GM12878 (cell line): ENCODE measurements at regions not wholly inside any gene's neighbourhood (a gene's known extent, or its start where the extent isn't known, plus 50 kb on each side); places are given as distances from the start of the nearest gene placed in this dataset.

Experiments
- ATAC-seq: fragments of 200-7000 bp; cut with Tn5 transposase; 3 replicates; pipeline ENCODE4 v1.9.1; 2020; ENCODE audit warnings: mild to moderate bottlenecking, moderate library complexity
- BruUV-seq: library from RNA; stranded (reverse); fragments of 400-500 nt; replicated peaks from 2 replicates; lab custom pipeline; 2021; lab: Mats Ljungman, UMichigan
- CTCF ChIA-PET: fragments of 300-600 bp; sonication (Branson Sonifier 250); formaldehyde crosslinking; extraction: SDS; loops from one replicate; lab custom pipeline; 2021; ENCODE audit warnings: inconsistent platforms; lab: Yijun Ruan, JAX
- POLR2A ChIA-PET: fragments of 350-600 bp; formaldehyde crosslinking; extraction: SDS; loops from one replicate; lab custom pipeline; 2021; ENCODE audit warnings: inconsistent platforms; lab: Charles Lee
- RAD21 ChIA-PET: fragments of 300-600 bp; sonication (Branson Sonifier 250); formaldehyde crosslinking; loops from one replicate; lab custom pipeline; 2023; ENCODE audit warnings: antibody characterized with exemption; ENCODE audit not compliant: unreplicated experiment; lab: Charles Lee
- SMC1A ChIA-PET: fragments of 300-600 bp; sonication (Branson Sonifier 250); formaldehyde crosslinking; loops from one replicate; lab custom pipeline; 2023; ENCODE audit not compliant: unreplicated experiment, uncharacterized antibody; lab: Charles Lee
- DNase-seq: peaks from one replicate; pipeline ENCODE4 v3.0.0-alpha.2; 2011; ENCODE audit warnings: low read depth, low spot score
- FAIRE-seq: peaks from 3 replicates; lab custom pipeline; 2011; peaks lifted over from hg19 to GRCh38; lab: Jason Lieb, UNC
- H2AFZ ChIP-seq: 2 replicates; pipeline ENCODE4 v1.6.0; 2011; ENCODE audit warnings: low read depth, low read length, control low read depth; ENCODE audit not compliant: control insufficient read depth
- H3K27ac ChIP-seq: 2 replicates; pipeline ENCODE4 v1.5.1; 2011; ENCODE audit warnings: control low read depth; ENCODE audit not compliant: control insufficient read depth, insufficient read depth
- H3K27me3 ChIP-seq, 2 experiments: replicated peaks in 1 of 2; 2 replicates each; pipeline versions ENCODE4 v1.6.0 to v1.6.1; 2011; ENCODE audit warnings: low read length in 1 of 2; ENCODE audit not compliant: control insufficient read depth in 2 of 2, insufficient read depth in 2 of 2
- H3K36me3 ChIP-seq, 2 experiments: 2 replicates each; pipeline ENCODE4 v1.5.1; 2011; ENCODE audit warnings: low read length in 1 of 2; ENCODE audit not compliant: control insufficient read depth in 2 of 2, insufficient read depth in 2 of 2
- H3K4me1 ChIP-seq: 2 replicates; pipeline ENCODE4 v1.6.1; 2011; ENCODE audit warnings: mild to moderate bottlenecking, low read length, moderate library complexity, mixed read lengths; ENCODE audit not compliant: control insufficient read depth, insufficient read depth
- H3K4me2 ChIP-seq: 2 replicates; pipeline ENCODE4 v1.6.0; 2011; ENCODE audit warnings: control low read depth; ENCODE audit not compliant: control insufficient read depth, insufficient read depth
- H3K4me3 ChIP-seq: fragments of 200-600 bp; sonication (generic); 2 replicates; pipeline ENCODE4 v1.5.1; 2016
- H3K79me2 ChIP-seq: 2 replicates; pipeline ENCODE4 v1.6.0; 2011; ENCODE audit warnings: low read length; ENCODE audit not compliant: control insufficient read depth, insufficient read depth
- H3K9ac ChIP-seq: 2 replicates; pipeline ENCODE4 v1.8.0; 2011; ENCODE audit warnings: low read length, control low read depth, mixed read lengths; ENCODE audit not compliant: control insufficient read depth, insufficient read depth
- H3K9me3 ChIP-seq: replicated peaks from 3 replicates; pipeline ENCODE4 v1.5.1; 2011; ENCODE audit warnings: mild to moderate bottlenecking, low read length; ENCODE audit not compliant: control insufficient read depth, insufficient read depth
- H4K20me1 ChIP-seq: 2 replicates; pipeline ENCODE4 v1.6.0; 2011; ENCODE audit not compliant: control insufficient read depth, insufficient read depth
- IKZF2 ChIP-seq, 2 experiments: fragments of 450-650 bp; IDR thresholded peaks; 2 replicates each; pipeline ENCODE4 v1.6.1; 2017; ENCODE audit warnings: mild to moderate bottlenecking in 2 of 2, moderate library complexity in 2 of 2
- MEF2A ChIP-seq: IDR thresholded peaks from 2 replicates; pipeline ENCODE4 v1.6.1; 2011; ENCODE audit warnings: low read depth, mild to moderate bottlenecking, low read length, moderate library complexity; ENCODE audit not compliant: insufficient read depth
- NFYB ChIP-seq: IDR thresholded peaks from 2 replicates; pipeline ENCODE4 v1.6.1; 2011; ENCODE audit warnings: low read depth, mild to moderate bottlenecking, low read length, improper control_type of control experiment, moderate library complexity; ENCODE audit not compliant: insufficient read depth
- NR2C2 ChIP-seq: IDR thresholded peaks from 2 replicates; pipeline ENCODE4 v1.6.1; 2011; ENCODE audit warnings: borderline replicate concordance, low read depth; ENCODE audit not compliant: control insufficient read depth, insufficient read length
- TAF1 ChIP-seq: IDR thresholded peaks from 2 replicates; pipeline ENCODE4 v1.6.1; 2011; ENCODE audit warnings: mild to moderate bottlenecking, low read depth, low read length, borderline replicate concordance
- YBX1 ChIP-seq: fragments of 450-650 bp; IDR thresholded peaks from 2 replicates; pipeline ENCODE4 v1.6.1; 2016; ENCODE audit warnings: antibody characterized with exemption
- ZNF274 ChIP-seq: IDR thresholded peaks from one replicate; pipeline ENCODE4 v1.8.0; 2011; ENCODE audit not compliant: insufficient read length, insufficient read depth
- WGBS: methylation state at CpG from one replicate; pipeline ENCODE4 v1.1.6; 2016; ENCODE audit warnings: low lambda C conversion rate; ENCODE audit not compliant: insufficient replicate concordance, insufficient coverage; ENCODE audit errors: missing lambda C conversion rate; 5-methylcytosine and 5-hydroxymethylcytosine counted together
- in situ Hi-C: fragments of 300-500 bp; cut with MboI; formaldehyde crosslinking; loops from 9 replicates; pipeline ENCODE4 v1.14.3; 2018; ENCODE audit warnings: mixed read lengths
- intact Hi-C: fragments of 100-400 bp; cut with micrococcal nuclease; formaldehyde crosslinking; loops from one replicate; pipeline ENCODE4 v1.14.2; 2022; ENCODE audit not compliant: unreplicated experiment

DNA sequence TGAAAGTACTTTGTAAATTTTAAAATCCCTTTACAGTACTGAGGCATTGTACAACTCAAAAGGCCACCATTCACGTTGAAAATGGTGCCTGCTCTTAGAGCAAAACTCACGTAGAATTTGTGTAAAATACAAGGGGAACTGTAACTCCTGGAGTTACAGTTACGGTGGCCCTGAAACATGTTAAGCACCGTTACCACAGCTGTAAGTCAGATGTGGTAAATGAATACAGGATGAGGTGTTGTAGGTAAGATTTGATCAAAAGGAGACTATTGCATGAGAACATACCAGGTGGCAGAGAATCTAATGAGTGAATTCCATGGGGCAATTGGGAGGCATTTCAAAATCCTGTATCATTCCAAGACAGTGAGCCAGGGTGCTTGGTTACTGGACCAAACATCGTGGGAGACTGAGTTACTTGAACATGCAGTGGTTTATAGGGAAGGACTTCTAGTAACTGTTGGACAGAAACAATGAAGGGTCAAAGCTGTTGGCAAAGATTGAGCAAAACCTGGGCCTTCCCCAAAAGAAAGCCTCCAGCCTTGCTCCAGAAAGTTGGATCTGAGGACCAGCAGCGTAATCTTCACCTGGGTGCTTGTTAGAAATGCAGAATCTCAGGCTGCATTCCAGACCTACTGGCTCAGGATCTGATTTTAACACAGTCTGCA is 535.8 kb upstream of the POU3F3 start:
- no peaks in the 10 kb centered on the region for H4K20me1 ChIP-seq
- no peak overlapping the region for H3K27ac ChIP-seq
- intact Hi-C loops (no loop called here), in situ Hi-C loops (no loop called here)
- no TSS peak for BruUV-seq
- no peak overlapping the region for H3K4me2 ChIP-seq
- H3K4me1 ChIP-seq = no peaks in the 10 kb centered on the region
- no peak overlapping the region for H3K9ac ChIP-seq
- H2AFZ ChIP-seq = no peak overlapping the region
- TF ChIP-seq YBX1 (no peak), NFYB (no peak), MEF2A (no peak), IKZF2 (IDR thresholded peaks at IDR 0.05) (no peak), NR2C2 (no peak), ZNF274 (no peak)
- no peaks in the 10 kb centered on the region for H3K79me2 ChIP-seq
- ChIA-PET POLR2A (no interaction called here), SMC1A (no interaction called here), RAD21 (no interaction called here), CTCF (no interaction called here)
- H3K36me3 ChIP-seq = no peaks in the 10 kb centered on the region
- H3K27me3 ChIP-seq = no peaks in the 10 kb centered on the region; a peak in 1 of 4 replicates
- WGBS = 20% methylated on average over 6 of the region's 6 CpGs
- no peaks in the 10 kb centered on the region for H3K9me3 ChIP-seq
- no peak for DNase-seq
- no peak for ATAC-seq
- FAIRE-seq = no peak
- H3K4me3 ChIP-seq = no peak overlapping the region

DNA sequence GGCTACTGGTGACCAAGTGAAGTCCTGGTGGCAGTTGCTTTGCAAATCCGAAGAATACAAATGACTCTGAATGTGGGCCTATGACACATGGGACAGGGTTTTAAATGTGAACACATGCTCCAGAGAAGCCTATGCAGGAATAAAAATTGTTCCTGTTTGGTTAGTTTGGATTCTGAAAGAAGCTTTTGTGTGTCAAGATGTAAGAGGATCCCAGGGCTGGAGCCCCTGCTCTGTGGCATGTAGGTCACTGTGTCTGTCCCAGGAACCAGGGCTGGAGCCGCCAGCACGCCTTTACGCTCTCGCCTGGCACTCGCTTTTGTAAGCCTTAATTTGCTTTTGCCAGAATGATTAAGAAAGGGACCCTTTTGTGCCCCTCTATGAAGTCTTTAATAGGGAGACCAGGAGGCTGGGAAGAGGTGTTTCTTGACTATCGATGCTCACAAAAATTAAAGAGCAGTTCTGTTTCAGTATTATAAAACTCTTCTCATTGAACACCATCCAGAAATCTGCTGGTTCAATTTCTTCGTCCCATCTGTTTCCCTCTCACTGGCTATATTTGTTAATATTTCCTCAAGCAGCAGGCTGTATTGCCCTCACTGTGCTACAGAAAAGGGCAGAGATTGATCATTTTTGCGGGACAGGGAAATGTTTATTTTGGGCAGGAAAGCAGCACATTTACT is 532.7 kb upstream of the POU3F3 start:
- no peaks in the 10 kb centered on the region for H4K20me1 ChIP-seq
- no peaks in the 10 kb centered on the region; a peak in 1 of 4 replicates for H3K27me3 ChIP-seq
- no TSS peak for BruUV-seq
- ChIA-PET POLR2A (no interaction called here), SMC1A (no interaction called here), CTCF (no interaction called here), RAD21 (no interaction called here)
- FAIRE-seq = no peak
- in situ Hi-C loops (no loop called here), intact Hi-C loops (no loop called here)
- H3K9ac ChIP-seq = no peak overlapping the region
- 50% methylated on average over 9 of the region's 9 CpGs for WGBS
- H3K27ac ChIP-seq = no peak overlapping the region
- no peak overlapping the region for H3K4me2 ChIP-seq
- no peak for ATAC-seq
- no peak for DNase-seq
- H2AFZ ChIP-seq = no peak overlapping the region
- no peak for TF ChIP-seq TAF1
- H3K4me1 ChIP-seq = no peaks in the 10 kb centered on the region
- no peaks in the 10 kb centered on the region for H3K79me2 ChIP-seq
- no peaks in the 10 kb centered on the region for H3K36me3 ChIP-seq
- H3K9me3 ChIP-seq = no peaks in the 10 kb centered on the region
- no peak overlapping the region for H3K4me3 ChIP-seq
